Retina (tissue), 1 donor: ENCODE measurements at regions not wholly inside any gene's neighbourhood (a gene's known extent, or its start where the extent isn't known, plus 50 kb on each side); places are given as distances from the start of the nearest gene placed in this dataset.

Experiments used
- DNase-seq: peaks from one replicate; pipeline ENCODE4 v3.0.0-alpha.2; 2016

- no peak for DNase-seq
These were observed 330.7 kb downstream of the COL12A1 start for GRCh38 chr6:74875193-74875592.

DNA sequence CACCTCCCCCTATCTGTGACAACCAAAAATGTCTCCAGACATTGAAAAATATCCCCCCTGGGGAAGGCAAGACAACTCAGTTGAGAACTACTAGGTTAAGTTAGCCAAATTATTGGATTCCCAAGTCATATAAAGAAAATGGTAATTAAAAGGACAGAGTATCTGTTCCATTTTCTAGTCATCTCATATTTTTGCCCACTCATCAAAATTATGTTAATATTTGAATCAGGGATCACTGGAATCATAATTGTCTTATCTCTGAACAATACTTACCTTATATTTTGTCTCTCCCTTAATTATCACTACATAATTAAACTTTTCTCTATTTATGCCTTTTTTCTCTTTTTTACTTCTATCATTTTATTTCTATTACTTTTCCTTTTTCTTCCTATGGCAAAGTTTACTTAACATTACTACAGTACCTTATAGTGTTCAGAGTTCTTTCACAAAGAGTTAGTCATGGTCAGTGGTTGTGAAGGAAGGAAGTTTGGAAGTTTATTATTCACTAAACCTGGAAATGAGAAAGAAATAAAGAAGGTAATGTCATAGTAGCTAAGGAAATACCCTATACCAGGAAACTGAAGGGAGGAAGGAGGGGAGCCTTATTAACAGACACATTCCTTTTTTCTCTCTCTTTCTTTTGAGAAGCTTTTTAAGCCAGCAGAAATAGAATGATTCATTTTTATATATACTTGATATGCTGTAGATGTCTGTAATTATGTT, 332.9 kb downstream of the COL12A1 start:
- DNase-seq: no peak

DNA sequence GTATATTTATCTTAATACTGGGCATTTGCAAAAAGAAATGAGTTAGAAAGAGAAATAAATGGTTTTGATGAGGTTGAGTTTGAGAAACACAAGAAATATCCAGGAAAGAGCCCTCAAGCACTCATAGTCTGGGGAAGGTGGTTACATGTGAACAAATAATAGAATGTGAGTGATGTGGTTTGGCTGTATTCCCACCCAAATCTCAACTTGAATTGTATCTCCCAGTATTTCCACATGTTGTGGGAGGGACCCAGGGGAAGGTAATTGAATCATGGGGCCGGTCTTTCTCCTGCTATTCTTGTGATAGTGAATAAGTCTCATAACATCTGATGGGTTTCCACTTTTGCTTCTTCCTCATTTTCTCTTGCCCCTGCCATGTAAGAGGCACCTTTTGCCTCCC, 334.1 kb downstream of the COL12A1 start:
- no peak for DNase-seq

DNA sequence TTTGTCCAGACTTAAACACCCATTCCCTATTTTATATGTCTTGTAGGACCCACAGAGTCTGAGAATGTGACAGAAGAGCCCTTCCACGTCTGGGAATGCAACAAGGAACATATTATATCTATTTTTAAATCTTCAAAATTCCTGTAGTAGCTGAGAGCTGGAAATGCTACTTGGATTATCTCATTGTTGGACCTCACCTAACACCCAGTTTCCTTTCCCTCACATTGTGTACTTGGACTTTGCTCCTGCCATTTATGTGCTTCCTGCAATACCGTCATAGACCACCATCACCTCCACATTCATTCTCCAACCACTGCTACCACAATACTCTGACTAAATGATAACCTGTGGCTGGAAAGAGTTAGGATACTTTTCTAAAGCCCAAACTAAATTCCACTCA, 335.4 kb downstream of the COL12A1 start:
- no peak for DNase-seq

DNA sequence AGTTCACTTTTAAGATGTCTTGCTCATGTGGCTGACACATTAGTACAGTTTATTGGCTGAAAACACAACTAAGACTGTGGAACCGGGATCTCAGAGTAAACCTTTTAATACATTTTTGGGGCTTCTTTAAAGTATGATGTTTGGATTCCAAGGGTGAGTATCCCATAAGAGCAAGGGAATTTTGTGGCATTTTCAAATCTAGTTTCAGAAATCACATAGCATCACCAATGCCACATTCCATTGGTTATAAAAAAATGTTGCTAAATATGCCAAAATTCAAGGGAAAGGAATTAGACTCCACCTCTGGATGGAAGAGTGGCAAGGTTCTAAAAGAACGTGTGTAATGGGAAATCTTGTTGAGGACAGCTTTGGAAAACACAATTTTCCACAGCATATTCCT, 338.6 kb downstream of the COL12A1 start:
- no peak for DNase-seq

GRCh38 chr6:74863968-74864367, 341.9 kb downstream of the COL12A1 start:
- DNase-seq: no peak

DNA sequence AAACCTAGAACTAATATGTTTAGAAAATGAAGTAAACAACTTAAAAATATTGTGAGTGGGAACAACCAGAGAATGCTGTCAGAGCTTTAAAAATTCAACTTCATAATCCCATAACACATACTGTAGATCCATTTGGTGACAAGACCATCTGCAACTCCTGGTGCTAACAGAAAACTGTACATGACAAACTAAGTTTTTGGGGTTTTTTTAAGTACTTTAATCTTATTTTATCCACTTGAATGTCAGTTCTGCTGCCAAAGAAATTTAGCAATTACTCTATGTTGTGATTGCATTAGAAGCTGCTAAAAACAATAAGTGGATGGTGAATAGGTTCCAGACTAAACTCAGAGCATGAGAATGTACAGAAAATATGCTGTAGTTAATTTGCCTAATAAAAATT, 345.4 kb downstream of the COL12A1 start:
- DNase-seq: no peak

GRCh38 chr6:74857157-74857556, 348.7 kb downstream of the COL12A1 start:
- no peak for DNase-seq

DNA sequence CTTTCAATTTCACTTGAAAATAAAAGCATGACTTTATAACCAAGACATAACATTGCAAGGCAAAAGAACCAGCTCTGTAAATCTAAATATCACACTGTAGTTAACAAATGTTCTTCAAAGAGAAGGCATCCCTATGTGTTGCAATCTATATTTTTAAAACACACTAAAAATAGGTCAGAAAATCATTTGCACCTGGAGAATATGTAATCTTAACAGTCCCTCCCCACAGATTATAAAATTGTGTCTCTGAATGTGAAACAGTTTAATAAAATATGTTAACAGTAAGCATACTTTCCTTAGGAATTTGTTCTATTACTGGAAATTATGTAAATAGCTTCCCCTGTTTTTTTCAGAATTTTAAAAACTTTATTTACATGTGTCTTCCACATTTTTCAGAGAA, 351.9 kb downstream of the COL12A1 start:
- DNase-seq: no peak

- no peak for DNase-seq
These were observed 354.3 kb downstream of the COL12A1 start for GRCh38 chr6:74851596-74851995.

DNA sequence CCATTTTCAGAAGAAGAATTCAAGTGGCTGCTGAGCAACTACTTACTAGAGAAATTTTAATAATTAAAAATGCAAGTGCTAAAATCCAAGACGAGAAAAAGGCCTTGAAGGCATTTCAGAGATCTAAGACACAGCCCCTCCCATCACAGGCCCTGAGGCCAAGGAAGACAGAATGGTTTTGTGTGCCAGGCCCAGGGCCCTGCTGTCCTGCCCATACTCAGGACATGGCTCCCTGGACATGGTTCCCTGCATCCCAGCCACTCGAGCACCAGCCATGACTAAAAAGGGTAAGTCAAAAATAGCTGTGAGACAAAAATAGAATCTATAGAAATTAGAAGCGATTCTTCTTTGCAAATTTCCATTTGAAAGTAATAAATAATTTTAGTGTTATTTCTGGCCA, 364.9 kb downstream of the COL12A1 start:
- no peak for DNase-seq

DNA sequence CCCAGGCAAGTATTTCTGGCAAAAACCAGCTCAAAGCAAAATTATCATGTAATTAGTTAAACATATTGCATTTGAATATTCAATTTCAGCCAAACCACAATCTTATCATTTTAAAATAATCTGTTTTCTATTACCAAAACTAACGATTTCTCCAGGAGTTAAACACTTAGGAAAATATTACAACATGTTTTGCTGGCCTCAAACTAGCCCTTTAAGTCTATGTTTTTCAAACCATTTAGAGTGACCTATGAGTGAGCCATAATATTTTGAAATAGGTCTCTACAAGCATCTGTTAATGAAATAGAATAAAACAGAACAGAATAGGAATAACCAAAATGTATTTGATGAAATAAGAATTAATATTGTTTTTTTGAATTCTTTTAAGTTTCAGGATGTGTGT, 370.9 kb downstream of the COL12A1 start:
- DNase-seq: no peak

- no peak for DNase-seq
These were observed 379.6 kb downstream of the COL12A1 start for GRCh38 chr6:74826263-74826662.

DNA sequence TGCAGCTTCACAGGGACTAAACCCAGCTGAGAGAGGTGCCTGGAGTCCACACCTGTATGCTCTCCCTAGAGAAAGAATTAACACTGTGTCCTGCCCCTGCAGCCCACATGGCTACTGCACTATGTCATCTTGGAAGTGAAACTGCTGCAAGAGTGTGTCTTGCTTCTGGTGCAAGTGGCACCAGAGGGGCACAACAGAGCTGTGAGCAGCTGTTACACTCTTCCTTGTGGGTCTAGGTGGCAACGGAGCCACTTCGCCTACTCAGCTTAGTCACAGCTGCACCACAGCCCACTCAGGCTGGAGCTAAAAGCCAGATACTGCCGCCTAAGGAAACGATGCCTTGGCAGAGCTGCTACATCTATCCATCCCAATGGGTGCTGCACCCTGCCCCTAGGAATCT, 391.4 kb downstream of the COL12A1 start:
- no peak for DNase-seq

DNA sequence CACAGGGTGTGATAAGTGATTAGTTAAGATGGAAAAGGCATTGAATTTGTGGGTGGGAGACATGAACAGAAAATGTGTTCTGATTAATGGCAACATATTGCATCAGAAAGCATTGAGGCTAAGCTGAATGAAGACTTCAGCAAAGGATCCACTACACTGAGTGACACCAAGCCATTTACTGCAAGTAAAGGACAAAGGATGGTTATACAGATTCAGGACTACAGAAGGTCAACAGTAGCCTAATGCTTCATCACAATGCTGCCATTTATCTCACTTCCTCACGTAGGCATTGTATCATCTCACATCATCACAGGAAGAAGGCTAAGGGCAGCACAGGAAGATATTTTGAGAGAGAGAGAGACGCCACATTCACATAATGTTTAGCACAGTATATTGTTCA, 398.2 kb downstream of the COL12A1 start:
- DNase-seq: no peak

GRCh38 chr6:74805916-74806696, 399.7 kb downstream of the COL12A1 start:
- DNase-seq: no peak

GRCh38 chr6:74798302-74798701, 407.6 kb downstream of the COL12A1 start:
- no peak for DNase-seq

- DNase-seq: no peak
These were observed 420.6 kb downstream of the COL12A1 start for GRCh38 chr6:74785236-74785635.

DNA sequence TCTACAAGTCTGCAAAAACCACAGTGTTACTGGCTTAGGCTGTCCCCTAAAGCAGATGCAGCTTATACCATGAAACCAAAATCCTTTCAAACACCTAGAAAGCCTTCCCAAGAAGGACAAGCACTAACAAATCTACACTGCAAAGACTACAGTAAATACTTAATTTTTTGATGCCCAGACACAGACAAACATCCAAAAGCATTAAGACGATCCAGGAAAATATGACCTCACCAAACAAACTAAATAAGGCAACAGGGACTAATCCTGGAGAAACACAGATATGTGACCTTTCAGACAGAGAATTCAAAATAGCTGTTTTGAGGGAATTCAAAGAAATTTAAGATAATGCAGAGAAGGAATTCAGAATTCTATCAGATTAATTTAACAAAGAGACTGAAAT, 423.5 kb downstream of the COL12A1 start:
- no peak for DNase-seq

DNA sequence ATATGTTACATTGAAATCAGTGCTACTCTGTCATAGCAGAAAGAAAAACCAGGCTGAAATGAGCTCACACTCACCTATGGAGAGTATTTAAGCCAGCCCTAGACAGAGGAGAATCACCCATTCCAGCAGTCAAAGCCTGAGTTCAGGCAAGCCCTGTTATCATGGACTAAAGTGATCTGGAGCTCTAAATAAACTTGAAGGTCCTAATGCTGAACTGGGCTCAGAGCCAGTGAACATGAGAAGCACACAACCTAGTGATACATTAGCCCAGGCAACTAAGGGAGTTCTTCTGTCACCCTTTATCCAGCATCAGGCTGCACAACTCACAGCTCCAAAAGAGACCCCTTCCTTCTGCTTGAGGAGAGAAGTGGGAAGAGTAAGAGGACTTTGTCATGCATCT, 425.0 kb downstream of the COL12A1 start:
- DNase-seq: no peak

DNA sequence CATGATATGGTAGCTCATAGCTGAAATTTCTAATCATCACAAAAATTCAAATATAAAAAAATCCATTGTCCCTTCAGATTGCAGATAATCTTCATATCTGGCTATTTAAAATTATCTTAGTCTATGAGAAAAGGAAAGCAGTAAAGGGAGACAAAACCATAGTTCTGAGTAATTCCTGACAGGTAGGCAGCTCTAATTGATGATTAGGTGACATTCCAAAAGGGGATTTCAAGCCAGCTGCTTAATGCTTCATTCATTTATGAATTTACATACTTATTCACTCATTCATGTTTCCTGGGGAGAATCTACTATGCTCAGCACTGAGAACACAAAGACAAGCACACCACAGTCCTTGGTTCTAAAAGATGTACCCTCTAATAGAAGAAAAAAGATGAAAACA, 437.1 kb downstream of the COL12A1 start:
- DNase-seq: no peak

DNA sequence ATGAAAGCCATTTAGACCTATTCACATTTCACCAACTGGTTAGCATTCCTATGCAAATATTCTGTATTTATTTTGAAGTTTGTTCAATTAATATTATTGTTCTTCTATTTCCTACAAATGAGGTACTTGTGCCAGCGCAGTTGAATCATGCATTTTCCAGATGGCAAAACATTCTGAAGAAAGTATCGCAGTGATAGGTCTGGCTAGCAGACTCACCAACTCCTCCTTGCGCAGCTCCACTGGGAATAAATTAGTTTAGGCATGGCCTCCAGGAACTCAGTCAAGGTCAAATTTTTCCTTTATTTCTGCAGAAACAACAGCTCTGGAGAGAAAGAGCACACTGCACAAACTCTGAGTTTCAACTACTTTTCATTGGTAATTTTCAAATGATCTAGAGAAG, 437.7 kb downstream of the COL12A1 start:
- DNase-seq: no peak

DNA sequence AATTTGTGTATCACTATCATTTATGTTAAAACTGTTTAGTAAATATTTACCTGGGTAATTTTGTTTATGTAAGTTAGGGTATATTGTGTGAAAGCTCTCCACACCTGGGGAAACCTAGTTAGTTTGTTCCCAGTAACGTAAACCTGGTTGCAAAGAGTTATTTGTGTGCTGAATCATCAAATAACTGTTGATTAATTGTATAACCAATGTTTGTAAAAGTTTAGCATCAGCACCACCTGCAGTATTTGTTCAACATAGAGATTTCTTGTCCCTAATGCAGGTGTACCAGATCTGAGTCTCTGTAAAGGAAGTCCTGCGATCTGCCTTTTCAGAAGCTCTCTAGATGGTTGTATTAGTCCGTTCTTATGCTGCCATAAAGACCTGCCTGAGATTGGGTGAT, 440.4 kb downstream of the COL12A1 start:
- no peak for DNase-seq

DNA sequence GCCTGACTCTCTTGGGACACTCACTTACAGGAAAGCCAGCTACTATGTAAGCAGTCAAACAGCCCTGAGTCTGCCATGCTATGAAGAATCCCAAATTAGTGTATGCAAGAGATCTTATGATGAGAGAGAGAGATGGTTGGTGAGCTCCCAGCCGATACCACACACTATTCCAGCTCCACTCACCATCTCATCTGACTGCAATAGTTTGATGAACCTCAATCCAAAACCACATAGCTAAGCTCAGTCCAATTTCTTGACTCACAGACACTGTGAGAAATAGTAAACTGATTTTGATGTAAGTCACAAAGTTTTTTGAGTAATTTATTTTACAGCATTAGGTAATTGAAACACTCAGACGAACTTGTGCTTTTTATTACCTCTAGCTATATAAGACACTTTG, 441.4 kb downstream of the COL12A1 start:
- DNase-seq: no peak

- DNase-seq: no peak
These were observed 443.0 kb downstream of the COL12A1 start for GRCh38 chr6:74762841-74763240.
